ENCODE measurements at regions not wholly inside any gene's neighbourhood (a gene's known extent, or its start where the extent isn't known, plus 50 kb on each side); places are given as distances from the start of the nearest gene placed in this dataset.

DNA sequence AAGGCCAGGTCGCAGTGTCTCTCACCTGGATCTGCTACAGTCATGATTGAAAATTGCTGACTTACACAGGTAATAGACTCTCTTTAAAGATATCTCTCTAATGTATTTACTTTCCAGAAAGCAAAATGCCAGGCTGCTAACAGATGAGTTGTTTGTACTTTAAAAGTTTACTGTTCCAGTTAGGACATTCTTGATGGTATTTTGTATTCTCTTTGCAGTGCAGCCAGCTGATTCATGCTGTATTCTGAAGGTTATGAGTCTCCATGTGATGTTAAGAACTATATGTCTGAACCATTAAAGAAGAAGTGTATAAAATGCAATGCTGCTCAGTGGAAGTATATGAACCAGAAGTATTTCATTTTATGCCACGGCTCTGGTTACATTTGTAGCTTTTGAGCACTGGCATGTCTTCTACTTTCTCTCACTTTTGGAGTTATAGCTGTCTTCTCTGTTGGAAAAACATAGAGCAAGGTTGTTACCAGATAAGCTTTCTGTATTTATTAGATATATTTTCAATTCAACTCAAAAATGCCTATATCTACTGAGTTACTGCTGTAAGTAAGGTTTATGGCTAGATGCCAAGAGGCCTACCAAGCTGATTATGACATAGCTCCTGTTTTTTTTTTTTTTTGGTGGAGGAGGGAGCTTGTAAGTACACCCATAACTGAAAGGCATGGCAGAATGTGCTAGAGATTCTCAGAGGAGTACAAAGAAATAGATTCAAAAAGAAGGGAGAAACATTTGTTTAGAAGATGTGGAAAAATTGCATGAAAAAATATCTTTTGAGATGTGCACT lies 130.5 kb upstream of the MAN1A1 start:
- TF ChIP-seq, protein P1, sequence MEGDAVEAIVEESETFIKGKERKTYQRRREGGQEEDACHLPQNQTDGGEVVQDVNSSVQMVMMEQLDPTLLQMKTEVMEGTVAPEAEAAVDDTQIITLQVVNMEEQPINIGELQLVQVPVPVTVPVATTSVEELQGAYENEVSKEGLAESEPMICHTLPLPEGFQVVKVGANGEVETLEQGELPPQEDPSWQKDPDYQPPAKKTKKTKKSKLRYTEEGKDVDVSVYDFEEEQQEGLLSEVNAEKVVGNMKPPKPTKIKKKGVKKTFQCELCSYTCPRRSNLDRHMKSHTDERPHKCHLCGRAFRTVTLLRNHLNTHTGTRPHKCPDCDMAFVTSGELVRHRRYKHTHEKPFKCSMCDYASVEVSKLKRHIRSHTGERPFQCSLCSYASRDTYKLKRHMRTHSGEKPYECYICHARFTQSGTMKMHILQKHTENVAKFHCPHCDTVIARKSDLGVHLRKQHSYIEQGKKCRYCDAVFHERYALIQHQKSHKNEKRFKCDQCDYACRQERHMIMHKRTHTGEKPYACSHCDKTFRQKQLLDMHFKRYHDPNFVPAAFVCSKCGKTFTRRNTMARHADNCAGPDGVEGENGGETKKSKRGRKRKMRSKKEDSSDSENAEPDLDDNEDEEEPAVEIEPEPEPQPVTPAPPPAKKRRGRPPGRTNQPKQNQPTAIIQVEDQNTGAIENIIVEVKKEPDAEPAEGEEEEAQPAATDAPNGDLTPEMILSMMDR (IDR thresholded peaks at IDR 0.05 in 8 of 11, conservative IDR thresholded peaks at IDR 0.05 in 3 of 11), result no peak
- TF ChIP-seq POLR2AphosphoS5 (IDR thresholded peaks at IDR 0.05), result no peak

All from spleen (tissue), 7 donors.